ENCODE measurements at regions not wholly inside any gene's neighbourhood (a gene's known extent, or its start where the extent isn't known, plus 50 kb on each side); places are given as distances from the start of the nearest gene placed in this dataset.
"Not testable (repeated sequence)": the region's sequence is repeated elsewhere in the genome, so short reads cannot be mapped to it uniquely, and the experiment has no call there.

- DNase-seq; H3K9me3 ChIP-seq; H3K36me3 ChIP-seq (ENCODE audit: low read depth, missing control alignments); H3K4me1 ChIP-seq; H3K27me3 ChIP-seq; intact Hi-C loops (cut with DNase I; ENCODE audit: low total_unique reads); H3K27ac ChIP-seq; H3K4me3 ChIP-seq: not testable (repeated sequence)
- whole genome bisulfite sequencing, 2 donors: 70 to 89% methylated on average over 1 of the region's 1 CpG
Measured at GRCh38 chr1:121558034-121558433, 373.3 kb downstream of the SRGAP2C start.

- no peaks in the 10 kb centered on the region for H3K27me3 ChIP-seq
- DNase-seq: no peak
- H3K4me1 ChIP-seq: no peaks in the 10 kb centered on the region
- TF ChIP-seq POLR2A (IDR thresholded peaks at IDR 0.05) (no peak), CTCF (IDR thresholded peaks at IDR 0.05) (no peak)
- H3K4me3 ChIP-seq: no peak overlapping the region
- no peaks in the 10 kb centered on the region for H3K36me3 ChIP-seq (ENCODE audit: low read depth, missing control alignments)
- 61 to 62% methylated on average over 2 of the region's 2 CpGs for WGBS, 2 donors
- intact Hi-C loops (cut with DNase I; ENCODE audit: low total_unique reads): no loop called here
- H3K9me3 ChIP-seq: no peaks in the 10 kb centered on the region
- no peak overlapping the region for H3K27ac ChIP-seq
Measured at GRCh38 chr1:121558514-121558913, 373.7 kb downstream of the SRGAP2C start.

GRCh38 chr1:121566346-121566745 lies 381.6 kb downstream of the SRGAP2C start:
- TF ChIP-seq CTCF (IDR thresholded peaks at IDR 0.05): no peak
- no peak for TF ChIP-seq POLR2A (IDR thresholded peaks at IDR 0.05)
- intact Hi-C loops (cut with DNase I; ENCODE audit: low total_unique reads): no loop called here
- no peaks in the 10 kb centered on the region for H3K27me3 ChIP-seq
- no peak for DNase-seq
- no peak overlapping the region for H3K4me3 ChIP-seq
- WGBS, 2 donors: 59 to 62% methylated on average over 4 of the region's 4 CpGs
- H3K36me3 ChIP-seq (ENCODE audit: low read depth, missing control alignments): no peaks in the 10 kb centered on the region
- H3K4me1 ChIP-seq: no peaks in the 10 kb centered on the region
- no peak overlapping the region for H3K27ac ChIP-seq
- H3K9me3 ChIP-seq: no peaks in the 10 kb centered on the region

GRCh38 chr1:121569428-121569827 lies 384.7 kb downstream of the SRGAP2C start:
- H3K27me3 ChIP-seq: no peaks in the 10 kb centered on the region
- no peak for TF ChIP-seq CTCF (IDR thresholded peaks at IDR 0.05)
- no peak for TF ChIP-seq POLR2A (IDR thresholded peaks at IDR 0.05)
- H3K27ac ChIP-seq: no peak overlapping the region
- H3K4me1 ChIP-seq: no peaks in the 10 kb centered on the region
- H3K36me3 ChIP-seq (ENCODE audit: low read depth, missing control alignments): no peaks in the 10 kb centered on the region
- intact Hi-C loops (cut with DNase I; ENCODE audit: low total_unique reads): no loop called here
- H3K9me3 ChIP-seq: no peaks in the 10 kb centered on the region
- H3K4me3 ChIP-seq: no peak overlapping the region
- 88 to 91% methylated on average over 1 of the region's 1 CpG for WGBS, 2 donors
- DNase-seq: no peak

- H3K4me3 ChIP-seq; H3K4me1 ChIP-seq; DNase-seq; intact Hi-C loops (cut with DNase I; ENCODE audit: low total_unique reads); H3K27ac ChIP-seq; H3K9me3 ChIP-seq; H3K27me3 ChIP-seq; H3K36me3 ChIP-seq (ENCODE audit: low read depth, missing control alignments): not testable (repeated sequence)
- 96% methylated on average over 11 of the region's 11 CpGs for WGBS, 2 donors
Measured at GRCh38 chr1:121573881-121574504, 389.2 kb downstream of the SRGAP2C start.

- intact Hi-C loops (cut with DNase I; ENCODE audit: low total_unique reads); H3K9me3 ChIP-seq; H3K4me1 ChIP-seq; H3K4me3 ChIP-seq; H3K27me3 ChIP-seq; DNase-seq; H3K36me3 ChIP-seq (ENCODE audit: low read depth, missing control alignments); H3K27ac ChIP-seq: not testable (repeated sequence)
- 91% methylated on average over 12 of the region's 12 CpGs for WGBS, 2 donors
Measured at GRCh38 chr1:121574505-121574899, 389.7 kb downstream of the SRGAP2C start.

- DNase-seq; H3K36me3 ChIP-seq (ENCODE audit: low read depth, missing control alignments); H3K4me3 ChIP-seq; H3K27me3 ChIP-seq; H3K4me1 ChIP-seq; H3K27ac ChIP-seq; H3K9me3 ChIP-seq; intact Hi-C loops (cut with DNase I; ENCODE audit: low total_unique reads): not testable (repeated sequence)
Measured at GRCh38 chr1:121582898-121583297, 398.1 kb downstream of the SRGAP2C start.

Data from testis (tissue), 2 donors.